Activated CD4-positive, alpha-beta T cell treated with anti-CD3 and anti-CD28 coated beads, Interleukin-2, Interleukin-6, amounts not matched to agents 100 ng/mL and 50 ng/mL, durations not matched to agents 16 hours and 8 hours (primary cell): ENCODE measurements at regions not wholly inside any gene's neighbourhood (a gene's known extent, or its start where the extent isn't known, plus 50 kb on each side); places are given as distances from the start of the nearest gene placed in this dataset.

Source experiments
- DNase-seq: peaks from one replicate; pipeline ENCODE4 v3.0.0-alpha.2; 2020

DNA sequence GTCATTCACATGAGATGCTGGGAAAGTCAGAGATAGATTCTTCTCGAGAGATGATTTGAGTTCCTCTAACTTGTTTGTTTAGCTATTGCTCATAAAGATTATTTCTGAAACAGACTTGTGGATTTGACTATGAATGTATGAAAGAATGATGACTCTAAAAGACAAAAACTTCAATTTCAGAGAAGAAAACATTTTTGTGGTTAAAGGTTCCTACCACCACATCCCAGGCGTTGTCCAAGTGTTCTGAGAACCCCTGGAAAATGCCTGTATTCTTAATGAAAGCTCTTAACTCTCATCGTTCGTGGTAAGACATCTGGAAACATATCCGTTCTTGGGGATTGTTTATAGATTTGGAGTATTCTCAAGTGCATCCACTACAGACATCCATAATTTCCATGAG, 228.7 kb downstream of the BARHL2 start:
- DNase-seq, result no peak

DNA sequence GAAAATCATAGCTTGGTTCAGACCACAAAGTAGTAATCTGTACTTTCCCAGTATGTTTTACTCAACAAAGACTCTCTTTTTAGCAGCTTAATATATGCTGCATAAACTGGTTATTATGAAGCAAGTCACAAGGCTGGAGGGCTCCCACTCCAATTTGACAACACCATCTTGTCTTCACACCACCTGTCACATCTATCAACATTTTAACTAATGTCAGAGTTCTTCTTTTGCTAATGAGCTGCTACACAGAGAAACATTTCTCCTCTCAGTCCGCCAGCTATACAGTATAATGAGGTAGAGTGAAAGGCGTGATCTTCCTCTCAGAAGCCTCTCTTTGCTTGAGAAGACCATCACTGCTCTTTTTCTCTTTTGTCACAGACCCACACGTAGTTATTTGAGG, 230.1 kb downstream of the BARHL2 start:
- no peak for DNase-seq

DNA sequence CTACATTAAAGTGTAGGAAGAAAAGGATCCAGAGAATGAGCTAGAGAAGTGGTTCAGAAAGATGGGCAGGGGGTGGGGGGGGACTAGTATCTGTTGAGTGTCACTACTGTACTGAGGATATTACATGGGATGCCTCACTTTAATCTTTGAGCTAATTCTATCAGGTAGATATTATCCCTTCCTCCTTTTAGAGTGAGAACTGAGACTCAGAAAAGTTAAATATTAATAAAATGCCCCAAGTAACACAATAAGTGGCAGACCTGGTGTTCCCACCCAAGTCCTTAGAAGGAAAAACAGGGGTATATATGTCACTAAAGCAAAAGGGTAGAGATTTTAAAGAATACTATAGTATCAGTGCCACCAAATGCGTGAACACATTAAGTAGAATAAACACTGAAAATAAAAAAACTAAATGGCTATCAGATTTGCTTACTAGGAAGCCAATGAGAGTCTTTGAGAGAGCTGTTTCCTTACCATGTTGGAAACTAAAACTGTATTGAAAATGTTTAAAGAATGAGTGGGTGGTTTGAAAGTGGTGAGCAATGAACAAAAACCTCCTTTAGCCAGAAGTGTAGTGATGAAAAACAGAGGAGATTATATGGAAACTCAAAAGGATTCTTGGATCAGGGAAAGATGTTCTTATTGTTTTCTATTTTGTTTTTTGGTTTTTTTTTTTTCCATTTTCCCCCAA, 230.8 kb downstream of the BARHL2 start:
- no peak for DNase-seq

DNA sequence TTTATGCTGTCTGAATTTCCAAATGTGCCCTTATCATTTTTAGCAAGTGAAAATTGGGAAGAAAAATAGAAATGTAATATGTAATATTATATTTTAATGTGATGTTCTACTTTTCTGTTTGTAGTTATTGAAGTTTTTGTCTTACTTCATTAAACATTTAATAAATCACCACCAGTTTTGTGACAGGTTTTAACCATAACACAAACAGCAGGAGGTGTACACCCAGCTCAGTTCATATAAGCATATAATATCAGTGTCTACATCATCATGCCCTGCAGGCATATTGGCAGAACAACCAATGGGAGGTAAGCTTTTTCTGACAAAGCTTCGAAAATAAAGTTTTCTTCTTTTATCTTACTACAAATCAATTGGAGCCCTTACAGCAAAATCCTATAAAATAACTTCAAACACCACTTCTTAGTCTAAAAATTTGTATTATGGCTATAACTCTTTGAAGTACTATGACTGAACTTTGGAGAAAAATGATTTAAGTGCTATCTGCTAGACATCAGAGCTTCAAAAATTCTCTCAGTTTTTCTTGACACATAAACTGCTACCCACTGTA, 236.7 kb downstream of the BARHL2 start:
- no peak for DNase-seq

DNA sequence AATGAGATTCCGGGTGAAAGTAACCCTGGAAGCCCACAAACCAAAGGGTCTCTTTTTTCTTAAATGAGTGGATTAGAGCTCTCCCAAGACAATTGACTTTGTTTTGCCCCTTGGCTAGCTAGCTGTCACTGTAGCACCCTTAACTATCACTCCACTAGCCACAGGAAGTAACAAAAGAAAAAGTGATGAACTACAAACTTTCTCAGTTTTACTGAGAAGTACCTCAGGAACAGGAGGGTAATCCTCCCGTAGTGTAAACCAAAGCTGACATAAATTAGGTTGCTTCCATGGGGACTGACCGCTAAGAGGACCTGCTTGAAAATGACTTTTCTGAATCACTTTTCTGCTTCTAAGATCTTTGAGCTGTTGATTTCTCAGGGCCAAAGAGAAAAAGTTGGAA, 240.1 kb downstream of the BARHL2 start:
- DNase-seq, result no peak

DNA sequence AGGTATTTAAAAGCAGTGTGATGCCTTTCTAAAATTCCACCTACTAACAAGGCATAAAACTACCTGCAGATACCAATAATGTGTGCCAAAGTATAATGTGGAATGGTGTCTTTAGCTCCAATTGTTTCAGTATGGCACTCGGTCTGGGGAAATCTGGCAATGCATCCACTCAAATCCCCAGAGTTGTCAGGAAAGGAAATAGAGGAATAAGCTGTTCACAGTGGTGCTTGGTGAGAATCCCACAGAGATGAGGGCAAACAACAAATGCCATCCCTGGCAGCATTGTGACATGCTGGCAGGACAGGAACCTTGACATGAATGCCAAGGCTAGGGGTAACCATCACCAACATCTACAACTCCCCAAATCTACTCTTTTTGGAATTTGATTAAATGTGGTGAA, 240.7 kb downstream of the BARHL2 start:
- DNase-seq, result no peak

DNA sequence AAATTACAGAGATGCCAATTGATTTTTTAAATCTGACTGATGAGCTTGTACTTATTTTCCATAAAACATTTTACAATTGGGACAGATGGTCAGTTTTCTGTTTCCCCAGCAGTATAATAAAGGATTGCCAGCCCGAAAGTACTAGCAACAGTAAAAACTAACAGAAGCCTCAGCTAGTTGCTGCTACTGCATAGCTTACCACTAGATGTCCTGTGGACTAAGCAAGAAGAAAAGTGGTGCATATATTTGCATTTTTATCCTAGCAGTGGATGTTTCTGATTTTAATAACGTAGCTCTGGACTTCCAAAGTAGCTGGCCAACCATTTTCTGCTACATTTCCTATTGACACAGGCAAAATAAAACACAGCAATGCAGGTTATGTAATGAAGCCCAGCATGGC, 241.5 kb downstream of the BARHL2 start:
- DNase-seq, result no peak

DNA sequence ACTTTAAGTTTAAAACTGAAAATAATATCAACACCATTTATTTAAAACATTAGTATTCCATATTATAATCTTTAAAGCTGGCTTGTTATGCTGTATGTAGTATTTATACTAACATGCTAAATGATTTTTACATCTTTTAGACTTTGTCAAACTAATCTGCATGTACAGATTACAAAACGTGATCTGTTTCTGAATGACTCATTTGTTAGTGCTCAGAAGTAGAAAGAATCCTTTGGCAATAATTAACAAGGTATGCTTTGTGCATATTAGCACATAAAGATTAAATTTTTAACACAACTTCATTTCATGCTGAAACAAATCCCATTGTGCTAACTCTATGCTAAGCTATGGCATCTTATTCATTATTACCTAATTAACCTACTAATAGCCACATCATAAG, 242.4 kb downstream of the BARHL2 start:
- DNase-seq, result no peak

DNA sequence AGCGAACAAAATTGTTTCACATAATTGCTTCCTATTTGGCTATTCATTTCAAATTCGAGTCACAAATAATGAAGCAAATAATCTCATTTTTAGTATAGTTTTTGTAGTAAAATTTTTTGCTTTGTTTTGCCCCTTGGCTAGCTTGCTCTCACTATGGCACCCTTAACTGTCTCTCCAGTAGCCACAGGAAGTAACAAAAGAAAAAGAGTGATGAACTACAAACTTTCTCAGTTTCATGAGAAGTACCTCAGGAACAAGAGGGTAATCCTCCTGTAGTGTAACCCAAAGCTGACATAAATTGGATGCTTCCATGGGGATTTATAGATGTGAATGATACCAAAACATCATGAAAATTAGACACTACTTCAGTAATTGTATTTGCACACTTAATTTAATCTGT, 242.9 kb downstream of the BARHL2 start:
- no peak for DNase-seq

DNA sequence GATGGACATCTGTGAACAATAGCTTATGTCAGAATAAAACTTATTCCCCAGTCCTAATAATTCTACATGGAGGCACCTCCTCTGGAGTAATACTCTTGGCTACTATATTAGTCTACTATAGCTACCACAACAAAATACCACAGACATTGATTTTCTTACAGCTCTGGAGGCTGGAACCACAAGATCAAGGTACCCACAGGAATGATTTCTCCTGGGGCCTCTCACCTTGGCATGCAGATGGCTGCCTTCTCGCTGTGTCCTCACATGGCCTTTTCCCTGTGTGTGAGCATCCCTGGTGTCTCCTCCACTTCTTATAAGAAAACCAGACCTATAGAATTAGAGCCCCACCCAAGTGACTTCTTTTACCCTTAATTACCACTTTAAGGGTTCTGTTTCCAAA, 244.3 kb downstream of the BARHL2 start:
- no peak for DNase-seq

DNA sequence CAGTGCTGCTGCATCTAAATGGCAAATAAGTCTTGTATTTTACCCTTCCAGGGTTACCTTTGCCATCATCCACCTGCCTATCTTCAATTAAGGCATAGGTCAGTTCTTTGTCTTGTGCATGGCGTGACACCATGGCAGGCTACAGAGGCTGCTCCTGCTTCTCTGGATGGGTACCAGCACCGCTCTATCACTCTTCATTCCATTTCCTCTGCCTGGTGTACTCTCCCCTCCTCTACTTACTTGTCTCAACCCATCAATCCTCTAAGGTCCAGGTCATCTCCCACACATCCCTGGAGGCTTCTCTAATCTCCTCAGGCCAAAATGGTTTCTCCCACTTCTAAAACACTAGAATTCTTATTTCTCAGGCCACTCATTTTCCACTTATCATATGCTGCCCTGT, 257.5 kb downstream of the BARHL2 start:
- DNase-seq, result no peak

DNA sequence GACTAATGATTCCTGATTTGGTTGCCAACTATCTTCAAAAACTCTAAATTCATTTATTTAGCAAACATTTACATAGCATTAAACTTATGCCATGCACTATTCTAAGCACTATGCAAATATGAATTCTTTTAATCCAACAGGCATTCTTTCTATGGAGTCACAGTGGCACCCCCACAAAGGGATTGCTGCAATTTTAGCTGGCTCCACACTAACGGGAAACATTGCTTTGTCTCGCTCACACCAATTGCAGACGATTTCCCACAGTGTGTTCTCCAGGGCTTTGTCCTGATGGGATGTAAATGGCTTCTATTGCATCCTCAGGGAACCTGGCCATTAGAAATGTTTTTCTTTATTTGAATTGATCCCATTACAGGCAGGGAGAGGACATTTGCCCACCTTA, 259.1 kb downstream of the BARHL2 start:
- DNase-seq, result no peak

DNA sequence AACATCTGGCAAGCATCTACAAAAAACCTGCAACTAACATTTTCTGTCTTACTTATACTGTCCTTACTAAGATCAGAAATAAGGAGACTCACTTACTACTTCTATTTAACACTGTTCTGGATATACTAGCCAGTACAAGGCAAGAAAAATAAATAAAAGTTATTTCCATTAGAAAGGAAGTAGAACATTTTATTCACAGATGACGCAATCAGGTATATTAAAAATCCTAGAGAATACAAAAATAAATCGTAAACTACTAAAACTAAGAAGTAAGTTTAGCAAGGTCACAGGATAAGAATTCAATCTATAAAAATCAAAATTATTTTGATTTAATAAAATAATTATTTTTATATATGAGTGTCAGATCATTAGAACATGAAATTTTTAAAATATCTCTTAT, 264.6 kb downstream of the BARHL2 start:
- no peak for DNase-seq

DNA sequence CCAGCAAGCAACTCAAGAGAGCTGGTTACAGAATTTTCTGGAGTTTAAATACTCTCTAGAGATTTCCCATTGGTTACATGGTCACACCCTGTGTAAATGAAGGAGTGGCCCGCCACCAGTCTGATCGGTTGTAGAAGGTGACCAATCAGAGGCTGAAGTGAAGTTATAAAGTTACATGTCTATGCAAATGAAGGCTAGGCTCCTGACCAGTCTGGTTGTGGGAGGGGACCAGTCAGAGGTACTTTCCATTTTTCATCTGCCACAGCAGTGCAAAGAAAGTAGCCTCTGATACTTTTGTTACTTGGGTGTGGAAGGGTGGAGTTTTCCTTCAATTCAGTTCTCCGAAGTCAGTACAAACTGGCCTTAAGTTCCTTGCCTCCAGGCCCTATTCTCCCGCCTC, 273.7 kb downstream of the BARHL2 start:
- no peak for DNase-seq

DNA sequence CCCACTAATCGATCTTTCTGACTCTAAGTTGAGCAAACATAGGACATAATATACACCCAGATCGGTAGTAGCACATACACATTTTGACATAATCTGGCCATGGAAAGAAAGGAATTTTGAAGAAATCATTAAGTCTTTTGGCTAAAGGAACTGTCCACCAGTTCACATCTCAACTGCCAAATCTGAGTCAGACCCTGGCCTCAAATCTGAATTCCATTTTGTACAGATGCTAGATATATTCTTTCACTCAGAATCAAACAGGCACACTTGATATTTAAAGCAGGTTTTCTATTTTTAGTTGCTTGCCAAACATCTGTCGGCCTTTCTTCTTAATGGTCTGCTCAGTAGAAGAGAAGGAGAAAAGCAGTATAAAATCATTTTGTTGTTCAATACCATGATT, 281.8 kb downstream of the BARHL2 start:
- no peak for DNase-seq

DNA sequence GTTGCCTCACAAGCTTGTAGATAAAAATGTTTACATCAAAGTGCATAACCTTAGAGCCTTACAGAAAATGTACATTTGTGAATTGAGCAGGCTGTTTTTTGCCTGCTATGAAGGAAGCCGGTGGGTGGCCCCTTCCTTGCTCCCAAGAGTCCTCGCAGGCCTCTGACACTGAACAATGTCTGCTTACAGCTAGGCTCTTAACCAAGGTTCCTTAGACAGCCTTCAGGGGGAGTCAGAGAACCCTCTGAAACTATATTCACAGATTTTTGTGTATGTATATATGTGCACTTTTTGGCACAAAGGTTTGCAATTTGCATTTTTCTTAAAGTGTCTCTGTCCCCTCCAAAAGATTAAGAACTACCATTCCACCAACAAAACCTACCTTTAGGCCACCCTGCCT, 282.6 kb downstream of the BARHL2 start:
- DNase-seq, result no peak

DNA sequence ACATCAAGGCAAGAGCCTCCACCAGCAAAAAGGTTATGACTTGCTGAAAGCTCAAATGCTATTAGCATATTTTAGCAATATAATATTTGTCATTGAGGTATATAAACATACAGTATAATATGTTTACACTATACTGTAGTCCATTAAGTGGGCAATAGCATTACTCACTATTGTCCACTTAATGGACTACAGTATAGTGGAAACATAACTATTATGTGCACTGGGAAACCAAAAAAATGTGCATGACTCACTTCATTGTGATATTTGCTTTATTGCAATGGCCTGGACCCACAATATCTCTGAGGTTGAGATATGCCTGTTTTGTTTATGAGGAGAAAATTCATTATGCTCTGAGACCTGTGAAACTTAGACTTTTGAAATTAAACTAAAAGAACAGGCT, 300.0 kb downstream of the BARHL2 start:
- no peak for DNase-seq

DNA sequence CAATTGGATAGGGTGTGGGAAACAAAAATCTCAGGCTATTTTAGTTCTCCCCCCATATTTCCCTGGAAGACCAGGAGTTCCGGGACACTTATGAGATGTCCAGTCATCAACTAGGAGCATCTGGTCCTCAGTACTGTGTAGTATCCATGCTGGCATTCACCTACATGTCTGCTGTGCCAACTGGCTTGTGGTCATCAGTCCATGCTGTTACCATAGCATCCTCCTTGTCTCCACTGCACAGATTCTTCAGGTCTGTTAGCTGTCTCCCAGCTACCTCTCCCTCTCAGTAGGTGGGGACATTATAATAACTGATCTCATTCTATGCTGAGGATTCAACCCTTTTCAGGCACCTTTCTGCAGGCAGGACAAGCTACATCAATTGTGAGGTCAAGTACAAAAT, 302.9 kb downstream of the BARHL2 start:
- no peak for DNase-seq

DNA sequence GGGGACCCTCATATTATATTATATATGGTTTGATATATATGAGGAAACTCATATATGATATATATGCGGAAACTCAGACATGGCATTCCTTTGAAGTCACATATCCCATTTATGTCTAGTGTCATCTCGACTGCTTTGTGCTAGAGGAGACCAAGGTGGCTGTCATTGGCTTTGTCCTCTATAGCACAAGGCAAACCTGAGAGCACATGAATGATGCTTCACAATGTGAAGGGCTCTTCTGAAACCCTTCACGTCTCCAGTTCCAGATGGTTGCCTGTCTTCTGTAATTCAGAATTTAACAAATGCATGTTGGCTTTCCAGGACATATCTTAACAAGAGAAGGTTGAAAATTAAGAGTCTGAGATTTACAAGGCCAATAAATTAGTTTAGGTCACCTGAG, 303.6 kb downstream of the BARHL2 start:
- no peak for DNase-seq

DNA sequence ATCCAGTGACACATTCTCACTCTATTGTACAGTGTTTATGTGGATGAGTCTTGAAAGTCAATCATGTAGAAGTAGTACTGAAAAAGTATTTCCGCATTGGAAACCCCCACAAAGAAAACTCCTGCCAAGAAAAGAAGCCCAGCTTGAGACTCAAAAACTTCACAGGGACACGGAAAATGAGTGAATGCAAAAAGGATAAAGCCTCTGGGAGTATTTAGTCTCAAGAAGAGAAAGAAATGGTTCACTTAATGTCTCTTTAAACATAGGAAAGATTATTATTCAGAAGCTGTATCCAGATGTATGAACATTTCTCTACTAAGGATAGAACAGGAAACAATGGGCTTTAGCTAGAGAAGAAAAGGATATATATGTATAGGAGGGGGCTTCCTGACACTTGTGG, 304.5 kb downstream of the BARHL2 start:
- no peak for DNase-seq

DNA sequence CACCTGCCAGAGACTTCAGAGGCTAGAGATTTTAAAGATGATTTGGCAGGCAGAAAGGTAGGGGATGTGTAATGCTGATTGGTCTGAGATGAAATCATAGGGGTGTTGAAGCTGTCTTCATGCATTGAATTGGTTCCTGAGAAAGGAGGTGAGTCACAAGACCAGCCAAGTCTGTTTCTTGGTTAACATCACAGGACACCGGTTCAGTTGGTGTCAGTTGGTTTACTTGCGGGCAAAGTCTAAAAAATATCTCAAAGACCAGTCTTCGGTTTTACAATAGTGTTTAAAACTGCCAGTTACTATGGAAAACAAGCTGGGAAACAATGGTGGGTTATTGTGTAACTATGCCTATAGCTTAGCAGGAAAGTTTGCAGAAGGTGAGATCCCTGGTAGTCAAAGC, 305.9 kb downstream of the BARHL2 start:
- DNase-seq, result no peak

DNA sequence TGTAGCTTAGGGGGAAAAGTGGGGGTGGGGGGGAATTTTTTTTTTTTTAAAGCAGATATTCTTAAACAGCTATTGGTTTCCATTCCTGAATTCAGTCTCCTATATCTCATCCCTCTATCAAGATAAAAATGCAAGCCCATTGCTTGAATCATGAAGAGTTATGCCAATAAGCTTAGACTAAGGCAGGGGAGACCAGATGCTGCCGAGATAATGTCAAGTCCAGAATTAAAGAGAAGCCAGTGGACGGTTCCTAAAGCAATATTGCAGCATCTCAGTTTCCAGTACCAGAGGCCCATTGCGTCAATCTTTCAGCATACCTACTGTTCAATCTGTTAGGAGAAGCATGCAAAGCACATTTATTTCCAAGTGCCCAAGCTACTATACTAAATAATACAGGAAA, 309.4 kb downstream of the BARHL2 start:
- DNase-seq, result no peak

DNA sequence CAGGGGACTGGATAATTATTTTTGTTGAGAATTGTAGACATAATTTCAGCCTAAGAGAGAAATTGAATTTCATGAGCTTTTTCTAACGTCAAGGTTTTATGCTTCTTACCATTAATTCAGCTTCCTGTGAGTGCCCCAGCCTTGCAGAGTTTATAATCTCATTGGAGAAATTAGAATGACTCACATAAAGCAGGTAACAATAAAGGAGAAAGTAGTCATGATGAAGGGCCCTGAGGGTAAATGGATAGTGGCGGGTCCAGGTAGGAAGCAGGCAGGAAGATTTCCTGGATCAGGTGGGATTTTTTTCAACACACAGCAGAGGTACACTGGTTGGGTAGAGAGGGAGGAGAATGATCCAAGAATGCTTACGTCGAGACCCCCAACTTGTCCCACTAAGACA, 311.4 kb downstream of the BARHL2 start:
- no peak for DNase-seq

DNA sequence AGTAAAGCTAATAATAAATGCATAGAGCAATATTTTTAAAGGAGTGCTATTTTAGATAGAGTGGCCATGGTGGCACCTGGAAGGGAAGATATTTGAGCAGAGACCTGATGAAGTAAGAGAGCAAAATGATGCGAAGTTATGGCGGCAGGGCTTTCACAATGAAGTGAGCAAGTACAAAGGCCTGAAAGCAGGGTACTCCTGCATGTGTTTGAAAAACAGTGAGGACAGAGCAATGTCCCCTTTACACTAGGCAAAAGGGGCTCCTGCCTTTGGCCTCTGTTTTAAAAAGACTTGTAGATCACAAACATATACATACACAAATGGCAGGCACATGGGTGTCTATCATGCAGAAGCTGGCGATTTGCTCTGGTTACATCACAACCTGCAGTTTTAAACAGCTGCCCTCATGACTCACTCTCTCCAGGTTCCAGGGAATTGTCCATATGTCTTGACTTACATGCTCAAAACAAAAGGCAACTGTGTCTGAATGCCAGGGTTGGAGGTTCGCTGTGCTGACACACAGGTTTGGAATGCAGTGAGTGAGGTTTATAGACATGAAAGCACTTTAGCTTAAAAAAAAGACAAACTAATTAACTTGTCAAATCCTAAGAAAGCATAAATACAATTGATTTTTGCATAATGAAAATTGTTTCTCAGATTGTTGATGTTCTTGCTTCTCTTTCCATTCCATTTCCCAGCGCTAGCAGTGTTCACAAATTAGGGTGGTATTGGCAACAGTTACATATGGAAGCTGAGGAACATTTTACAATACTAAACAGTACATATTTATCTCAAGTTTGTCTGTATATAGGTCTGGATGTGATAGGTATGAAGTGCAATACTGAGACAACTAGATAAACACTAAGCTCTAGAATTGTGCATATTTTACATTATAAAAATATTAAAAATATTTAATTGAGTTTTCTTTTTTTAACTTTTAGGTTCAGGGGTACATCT, 313.9 kb downstream of the BARHL2 start:
- no peak for DNase-seq
